Colonic mucosa (tissue), 4 donors: ENCODE measurements at regions not wholly inside any gene's neighbourhood (a gene's known extent, or its start where the extent isn't known, plus 50 kb on each side); places are given as distances from the start of the nearest gene placed in this dataset.

Source experiments
- DNase-seq: peaks from one replicate; pipeline ENCODE4 v3.0.0-alpha.2; 2020
- H3K27ac ChIP-seq: fragments of 200-600 bp; one replicate; pipeline ENCODE4 v1.8.0; 2021
- H3K27me3 ChIP-seq: fragments of 200-600 bp; one replicate; pipeline ENCODE4 v1.8.0; 2021
- H3K36me3 ChIP-seq: fragments of 200-600 bp; one replicate; pipeline ENCODE4 v1.8.0; 2021
- H3K4me1 ChIP-seq: fragments of 200-600 bp; one replicate; pipeline ENCODE4 v1.8.0; 2021; ENCODE audit warnings: mild to moderate bottlenecking
- H3K4me3 ChIP-seq: fragments of 200-600 bp; one replicate; pipeline ENCODE4 v1.8.0; 2021
- H3K9ac ChIP-seq, 2 donors: one replicate each; pipeline ENCODE4 v1.7.0; 2013; ENCODE audit warnings: control low read depth in 2 of 2, low read depth in 2 of 2, low read length in 2 of 2
- H3K9me3 ChIP-seq: fragments of 200-600 bp; one replicate; pipeline ENCODE4 v1.8.0; 2021
- intact Hi-C: fragments of 100-400 bp; cut with DNase I; formaldehyde crosslinking; loops from one replicate; pipeline ENCODE4 v1.14.1; 2022
- TF ChIP-seq, protein P1 (sequence below): fragments of 200-600 bp; IDR thresholded peaks from one replicate; pipeline ENCODE4 v1.8.0; 2022; ENCODE audit warnings: antibody characterized with exemption, mild to moderate bottlenecking
- donor health status: healthy.
- donor health status: DM: no; HTN: no; CAD: no.
- donor health status: DM: no; HTN: no; CAD: no.

DNA sequence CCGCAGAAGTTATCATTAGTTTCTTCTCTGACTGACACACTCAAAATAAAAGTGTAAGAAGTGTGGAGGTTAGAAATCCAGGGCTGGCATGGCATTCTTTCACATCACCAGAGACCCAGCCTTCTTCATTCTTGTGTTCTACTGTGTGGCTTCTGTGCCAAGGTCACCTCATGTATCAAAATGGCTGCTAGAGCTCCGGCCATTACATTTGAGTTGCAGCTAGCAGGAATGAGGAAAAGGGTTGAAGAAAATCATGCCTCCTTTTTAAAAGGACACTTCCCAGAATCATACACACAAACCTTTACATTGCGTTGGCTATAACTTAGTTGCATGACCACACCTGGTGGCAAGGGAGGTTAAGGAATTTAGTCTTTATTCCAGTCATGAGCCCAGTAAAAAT is 345.6 kb upstream of the PROK2 start:
- intact Hi-C loops, result no loop called here
- H3K36me3 ChIP-seq, result no peaks in the 10 kb centered on the region
- no peak overlapping the region for H3K4me3 ChIP-seq

DNA sequence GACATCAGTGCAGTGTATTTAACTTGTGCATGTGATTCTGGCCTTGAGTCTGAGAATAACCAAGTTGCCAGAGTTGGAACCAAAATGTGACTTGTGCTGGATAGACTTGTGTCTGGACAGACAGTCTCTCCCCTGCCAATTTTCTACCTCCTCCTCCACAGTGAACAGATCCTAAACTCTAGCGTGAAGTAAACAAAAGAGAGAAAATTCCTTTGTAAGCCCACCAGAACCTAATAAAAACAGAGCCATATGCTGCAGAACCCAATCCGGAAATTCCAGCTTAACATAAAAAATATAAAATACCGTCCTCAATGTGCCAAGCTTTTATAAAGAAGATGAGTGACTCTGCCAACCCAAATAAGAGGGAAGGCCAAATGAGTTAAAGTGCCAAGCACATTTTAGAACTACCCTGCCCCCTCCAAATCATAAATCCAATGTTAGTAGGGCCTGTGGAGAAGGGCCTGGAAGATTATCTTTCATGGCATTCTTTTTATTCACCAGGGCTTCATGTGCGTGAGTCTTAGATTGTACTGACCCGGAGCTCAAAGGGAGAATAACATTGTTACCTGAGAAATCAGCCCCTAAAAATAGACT is 344.6 kb upstream of the PROK2 start:
- Histone ChIP-seq H3K4me3 (no peak overlapping the region), H3K4me1 (no peaks in the 10 kb centered on the region), H3K9ac (no peak overlapping the region), H3K36me3 (no peaks in the 10 kb centered on the region), H3K27ac (no peak overlapping the region), H3K27me3 (no peaks in the 10 kb centered on the region), H3K9me3 (no peaks in the 10 kb centered on the region)
- TF ChIP-seq, protein P1, sequence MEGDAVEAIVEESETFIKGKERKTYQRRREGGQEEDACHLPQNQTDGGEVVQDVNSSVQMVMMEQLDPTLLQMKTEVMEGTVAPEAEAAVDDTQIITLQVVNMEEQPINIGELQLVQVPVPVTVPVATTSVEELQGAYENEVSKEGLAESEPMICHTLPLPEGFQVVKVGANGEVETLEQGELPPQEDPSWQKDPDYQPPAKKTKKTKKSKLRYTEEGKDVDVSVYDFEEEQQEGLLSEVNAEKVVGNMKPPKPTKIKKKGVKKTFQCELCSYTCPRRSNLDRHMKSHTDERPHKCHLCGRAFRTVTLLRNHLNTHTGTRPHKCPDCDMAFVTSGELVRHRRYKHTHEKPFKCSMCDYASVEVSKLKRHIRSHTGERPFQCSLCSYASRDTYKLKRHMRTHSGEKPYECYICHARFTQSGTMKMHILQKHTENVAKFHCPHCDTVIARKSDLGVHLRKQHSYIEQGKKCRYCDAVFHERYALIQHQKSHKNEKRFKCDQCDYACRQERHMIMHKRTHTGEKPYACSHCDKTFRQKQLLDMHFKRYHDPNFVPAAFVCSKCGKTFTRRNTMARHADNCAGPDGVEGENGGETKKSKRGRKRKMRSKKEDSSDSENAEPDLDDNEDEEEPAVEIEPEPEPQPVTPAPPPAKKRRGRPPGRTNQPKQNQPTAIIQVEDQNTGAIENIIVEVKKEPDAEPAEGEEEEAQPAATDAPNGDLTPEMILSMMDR, result no peak
- intact Hi-C loops, result no loop called here
- DNase-seq, result no peak

More for the DNA sequence above, 345.6 kb upstream of the PROK2 start:
- no peak for DNase-seq
- TF ChIP-seq, protein P1, result no peak
- Histone ChIP-seq H3K27me3 (no peaks in the 10 kb centered on the region), H3K9ac (no peak overlapping the region), H3K9me3 (no peaks in the 10 kb centered on the region), H3K27ac (no peak overlapping the region), H3K4me1 (no peaks in the 10 kb centered on the region)

DNA sequence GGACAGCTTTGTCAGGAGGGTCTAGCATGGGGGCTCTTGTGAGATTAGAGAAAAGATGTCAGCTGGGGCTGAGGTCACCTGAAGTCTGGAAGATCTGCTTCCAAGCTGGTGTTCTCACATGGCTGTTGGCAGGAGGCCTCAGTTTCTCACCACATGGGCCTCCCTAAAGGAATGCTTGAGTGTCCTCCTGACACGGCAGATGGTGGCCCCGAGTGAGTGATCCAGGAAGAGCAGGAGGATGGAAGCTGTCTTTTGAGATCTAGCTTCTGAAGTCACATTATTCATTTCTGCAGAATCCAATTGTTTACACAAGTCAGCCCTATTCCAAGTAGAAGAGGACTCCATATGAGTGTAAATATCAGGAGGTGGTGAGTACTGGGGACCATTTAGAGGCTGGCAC is 344.0 kb upstream of the PROK2 start:
- intact Hi-C loops, result no loop called here

DNA sequence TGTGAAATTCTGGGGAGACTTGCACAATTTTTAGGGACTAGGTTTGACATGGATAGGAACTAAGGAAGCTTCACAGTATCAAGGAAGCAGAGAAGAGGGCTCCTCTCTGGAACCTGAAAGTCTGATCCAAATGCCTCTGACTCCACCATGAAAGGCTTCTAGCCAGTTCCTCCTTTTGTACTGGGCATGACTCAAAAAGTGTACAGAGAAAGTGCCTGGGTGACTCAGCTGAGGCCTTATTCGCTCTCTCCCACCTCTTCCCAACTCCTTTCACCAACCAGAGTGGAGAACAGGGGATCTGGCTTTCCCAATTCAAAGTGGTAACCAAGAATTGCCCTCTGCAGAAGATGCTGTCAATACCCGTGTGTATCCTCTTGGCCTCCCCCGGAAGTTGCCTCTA is 342.9 kb upstream of the PROK2 start:
- Histone ChIP-seq H3K4me3 (no peak overlapping the region), H3K36me3 (no peaks in the 10 kb centered on the region), H3K4me1 (no peaks in the 10 kb centered on the region), H3K27ac (no peak overlapping the region), H3K27me3 (no peaks in the 10 kb centered on the region), H3K9ac (no peak overlapping the region), H3K9me3 (no peaks in the 10 kb centered on the region)
- DNase-seq, result no peak
- intact Hi-C loops, result no loop called here
- TF ChIP-seq, protein P1, result no peak

More for the DNA sequence above, 344.0 kb upstream of the PROK2 start:
- Histone ChIP-seq H3K4me3 (no peak overlapping the region), H3K27ac (no peak overlapping the region), H3K36me3 (no peaks in the 10 kb centered on the region), H3K4me1 (no peaks in the 10 kb centered on the region), H3K27me3 (no peaks in the 10 kb centered on the region), H3K9ac (no peak overlapping the region), H3K9me3 (no peaks in the 10 kb centered on the region)
- no peak for DNase-seq
- TF ChIP-seq, protein P1, result no peak

DNA sequence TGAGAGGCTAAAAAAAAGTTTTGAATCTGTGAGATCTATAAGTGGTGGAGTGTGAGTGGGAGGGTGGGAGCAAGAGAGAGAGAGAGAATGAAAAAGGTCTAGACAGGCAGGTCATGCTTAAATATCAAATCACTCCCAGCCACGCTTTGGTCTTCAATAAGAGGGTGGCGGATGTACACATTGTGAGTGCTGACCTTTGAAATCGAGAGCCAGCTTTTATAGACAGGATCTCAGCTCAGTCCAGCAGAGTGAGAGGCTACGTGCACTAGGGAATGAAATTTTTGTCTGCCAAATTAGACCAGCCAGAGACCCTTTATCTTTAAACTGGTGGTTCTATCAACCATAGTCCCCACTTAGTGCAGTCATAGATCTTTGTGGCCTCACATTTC is 342.3 kb upstream of the PROK2 start:
- no peaks in the 10 kb centered on the region for H3K9me3 ChIP-seq
- intact Hi-C loops, result no loop called here
- no peak for DNase-seq
- no peak overlapping the region for H3K9ac ChIP-seq
- TF ChIP-seq, protein P1, result no peak
- no peaks in the 10 kb centered on the region for H3K36me3 ChIP-seq
- H3K4me3 ChIP-seq, result no peak overlapping the region
- no peak overlapping the region for H3K27ac ChIP-seq
- H3K4me1 ChIP-seq, result no peaks in the 10 kb centered on the region
- H3K27me3 ChIP-seq, result no peaks in the 10 kb centered on the region
